ENCODE measurements at regions not wholly inside any gene's neighbourhood (a gene's known extent, or its start where the extent isn't known, plus 50 kb on each side); places are given as distances from the start of the nearest gene placed in this dataset.

DNA sequence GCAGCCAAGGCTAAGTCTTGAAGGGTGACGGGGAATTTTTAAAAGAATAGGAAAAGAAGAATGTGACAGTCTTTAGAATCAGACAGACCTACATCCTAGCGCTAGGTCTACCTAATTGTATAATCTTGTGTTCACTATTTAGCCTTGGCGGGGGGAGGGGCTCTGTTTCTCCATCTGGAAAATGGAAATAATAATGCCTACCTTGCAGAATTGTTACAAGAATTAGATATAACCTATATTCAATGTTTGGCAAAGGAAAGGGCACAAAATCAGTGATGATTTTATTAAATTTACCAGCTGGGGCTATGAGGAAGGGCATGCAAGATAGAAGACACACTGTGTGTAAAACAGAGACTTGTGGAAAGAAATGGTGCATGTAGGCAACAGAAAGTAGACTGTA lies 154.8 kb downstream of the ZBTB18 start:
- H3K4me1 ChIP-seq (ENCODE audit: control insufficient read depth in 1 of 2, insufficient read depth in 2 of 2, low read length in 2 of 2) = no peaks in the 10 kb centered on the region
- no peaks in the 10 kb centered on the region for H3K36me3 ChIP-seq (ENCODE audit: control insufficient read depth in 1 of 2, insufficient read depth in 2 of 2, low read length in 2 of 2)
- no peak overlapping the region for H3K27ac ChIP-seq (ENCODE audit: low read depth, low read length)
- H3K27me3 ChIP-seq (ENCODE audit: control insufficient read depth in 1 of 2, insufficient read depth in 2 of 2, low read length in 2 of 2) = no peaks in the 10 kb centered on the region
- H3K4me3 ChIP-seq (ENCODE audit: low read depth in 1 of 2, low read length in 2 of 2) = no peak overlapping the region
- H3K9ac ChIP-seq (ENCODE audit: low read depth in 1 of 2, low read length in 2 of 2) = no peak overlapping the region
- H3K9me3 ChIP-seq (ENCODE audit: control insufficient read depth in 1 of 2, low read length in 2 of 2) = no peaks in the 10 kb centered on the region

DNA sequence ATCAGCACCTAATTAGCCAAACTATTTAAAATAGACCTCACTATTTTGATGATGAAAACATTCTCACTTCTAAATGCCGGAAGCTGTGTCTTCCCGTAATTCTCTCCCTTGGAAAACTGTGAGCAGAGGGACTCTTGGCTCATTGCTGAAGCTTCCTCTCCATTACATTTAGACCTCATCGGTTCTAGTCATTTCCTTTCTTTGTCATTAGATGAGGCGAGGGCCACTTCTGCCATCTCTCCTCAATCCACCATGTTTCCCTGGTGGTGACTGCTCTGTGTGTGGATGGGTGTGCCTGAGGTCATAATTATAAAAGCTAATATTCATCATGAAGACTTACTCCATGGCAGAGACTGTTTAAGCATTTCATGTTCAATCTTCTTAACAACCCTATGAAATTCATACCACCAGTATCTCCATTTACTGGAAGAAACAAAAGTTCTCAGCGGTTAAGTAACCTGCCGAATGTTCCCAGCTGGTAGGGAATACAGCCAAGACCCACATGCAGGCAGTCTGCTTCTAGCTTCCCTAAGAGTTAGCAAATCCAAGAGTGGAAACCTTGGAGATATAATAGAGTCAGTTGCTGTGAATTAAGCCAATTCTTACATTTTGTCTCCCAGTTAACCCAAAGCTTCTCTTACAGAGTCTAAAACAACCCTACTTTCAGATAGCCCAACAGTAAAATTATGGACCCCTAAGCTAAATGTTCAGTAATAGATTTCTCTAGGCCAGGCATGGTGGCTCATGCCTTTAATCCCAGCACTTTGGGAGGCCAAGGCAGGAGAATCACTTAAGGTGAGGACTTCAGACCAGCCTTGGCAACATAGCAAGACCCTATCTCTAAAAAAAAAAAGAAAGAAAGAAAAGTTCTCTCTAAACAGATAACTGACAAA lies 156.2 kb downstream of the ZBTB18 start:
- Histone ChIP-seq H3K9ac (ENCODE audit: low read depth in 1 of 2, low read length in 2 of 2) (no peak overlapping the region), H3K27ac (ENCODE audit: low read depth, low read length) (no peak overlapping the region), H3K4me3 (ENCODE audit: low read depth in 1 of 2, low read length in 2 of 2) (no peak overlapping the region), H3K4me1 (ENCODE audit: control insufficient read depth in 1 of 2, insufficient read depth in 2 of 2, low read length in 2 of 2) (no peaks in the 10 kb centered on the region), H3K36me3 (ENCODE audit: control insufficient read depth in 1 of 2, insufficient read depth in 2 of 2, low read length in 2 of 2) (no peaks in the 10 kb centered on the region), H3K27me3 (ENCODE audit: control insufficient read depth in 1 of 2, insufficient read depth in 2 of 2, low read length in 2 of 2) (no peaks in the 10 kb centered on the region), H3K9me3 (ENCODE audit: control insufficient read depth in 1 of 2, low read length in 2 of 2) (no peaks in the 10 kb centered on the region)

DNA sequence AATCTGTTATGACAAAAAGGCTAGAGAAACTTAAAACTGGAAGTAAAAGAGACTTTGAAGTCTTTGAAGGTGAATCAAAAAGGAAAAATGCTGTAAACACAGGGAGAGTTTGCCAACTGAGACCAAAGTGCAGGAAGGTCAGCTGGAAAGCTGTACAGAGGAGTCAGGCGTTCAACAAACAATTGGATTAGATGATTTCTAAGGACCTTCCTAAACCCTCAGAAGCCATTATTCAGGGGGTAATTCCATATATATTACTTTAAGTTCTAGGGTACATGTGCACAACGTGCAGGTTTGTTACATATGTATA lies 156.8 kb downstream of the ZBTB18 start:
- H3K36me3 ChIP-seq (ENCODE audit: control insufficient read depth in 1 of 2, insufficient read depth in 2 of 2, low read length in 2 of 2) = no peaks in the 10 kb centered on the region
- H3K4me3 ChIP-seq (ENCODE audit: low read depth in 1 of 2, low read length in 2 of 2) = no peak overlapping the region
- no peaks in the 10 kb centered on the region for H3K27me3 ChIP-seq (ENCODE audit: control insufficient read depth in 1 of 2, insufficient read depth in 2 of 2, low read length in 2 of 2)
- no peaks in the 10 kb centered on the region for H3K4me1 ChIP-seq (ENCODE audit: control insufficient read depth in 1 of 2, insufficient read depth in 2 of 2, low read length in 2 of 2)
- H3K27ac ChIP-seq (ENCODE audit: low read depth, low read length) = no peak overlapping the region
- H3K9me3 ChIP-seq (ENCODE audit: control insufficient read depth in 1 of 2, low read length in 2 of 2) = no peaks in the 10 kb centered on the region
- H3K9ac ChIP-seq (ENCODE audit: low read depth in 1 of 2, low read length in 2 of 2) = no peak overlapping the region

DNA sequence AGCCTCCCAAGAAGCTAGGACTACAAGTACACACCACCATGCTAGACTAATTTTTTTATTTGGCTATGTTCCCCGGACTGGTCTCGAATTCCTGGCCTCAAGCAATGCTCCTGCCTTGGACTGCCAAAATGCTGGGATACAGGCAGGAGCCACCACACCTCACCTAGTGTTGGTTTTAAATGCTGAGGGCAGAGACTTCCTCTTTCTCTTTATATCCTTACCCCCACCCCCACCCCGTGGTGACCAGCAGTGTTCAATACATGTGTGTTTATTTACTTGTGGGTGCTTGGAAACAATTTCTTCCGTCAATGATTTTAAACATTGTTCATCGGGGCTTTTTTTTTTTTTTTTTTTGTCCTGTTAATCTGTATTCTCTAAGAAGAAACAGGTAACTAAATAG lies 158.9 kb downstream of the ZBTB18 start:
- H3K36me3 ChIP-seq (ENCODE audit: control insufficient read depth in 1 of 2, insufficient read depth in 2 of 2, low read length in 2 of 2) = no peaks in the 10 kb centered on the region
- H3K9ac ChIP-seq (ENCODE audit: low read depth in 1 of 2, low read length in 2 of 2) = no peak overlapping the region
- H3K4me3 ChIP-seq (ENCODE audit: low read depth in 1 of 2, low read length in 2 of 2) = no peak overlapping the region
- H3K9me3 ChIP-seq (ENCODE audit: control insufficient read depth in 1 of 2, low read length in 2 of 2) = no peaks in the 10 kb centered on the region
- no peak overlapping the region for H3K27ac ChIP-seq (ENCODE audit: low read depth, low read length)
- H3K4me1 ChIP-seq (ENCODE audit: control insufficient read depth in 1 of 2, insufficient read depth in 2 of 2, low read length in 2 of 2) = no peaks in the 10 kb centered on the region
- no peaks in the 10 kb centered on the region for H3K27me3 ChIP-seq (ENCODE audit: control insufficient read depth in 1 of 2, insufficient read depth in 2 of 2, low read length in 2 of 2)

DNA sequence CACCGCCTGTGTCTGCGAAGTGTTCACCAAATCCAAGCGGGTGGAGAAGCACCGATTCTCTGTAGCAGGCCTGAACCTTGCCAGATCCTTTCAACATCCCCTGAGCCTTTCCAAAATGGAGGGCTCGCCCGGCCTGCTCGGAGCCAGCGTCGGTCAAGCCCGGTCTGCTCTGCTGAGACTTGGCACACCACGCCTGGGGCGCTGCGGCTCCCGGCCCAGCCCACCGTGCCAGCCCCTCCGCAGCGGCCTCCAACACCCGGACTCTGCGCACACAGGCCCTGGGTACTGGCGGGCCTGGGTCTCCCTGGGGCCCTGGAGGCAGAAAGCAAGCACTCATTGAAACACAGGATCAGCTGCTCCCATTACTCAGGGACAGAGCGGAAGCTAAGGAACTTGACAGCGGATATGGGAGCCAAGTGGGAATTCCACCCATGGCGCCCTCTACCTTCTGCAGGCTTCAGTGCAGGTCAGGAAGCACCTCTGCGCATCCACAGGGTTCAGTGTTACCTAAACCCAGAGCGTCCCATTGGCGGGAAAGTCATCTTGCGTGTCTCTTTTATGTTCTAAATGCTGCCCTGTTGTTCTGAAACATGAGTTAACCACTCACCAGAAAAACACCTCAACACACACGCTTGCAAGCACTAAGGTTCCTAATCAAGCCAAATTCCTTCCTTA lies 159.9 kb downstream of the ZBTB18 start:
- Histone ChIP-seq H3K27me3 (ENCODE audit: control insufficient read depth in 1 of 2, insufficient read depth in 2 of 2, low read length in 2 of 2) (no peaks in the 10 kb centered on the region), H3K9me3 (ENCODE audit: control insufficient read depth in 1 of 2, low read length in 2 of 2) (no peaks in the 10 kb centered on the region), H3K4me3 (ENCODE audit: low read depth in 1 of 2, low read length in 2 of 2) (no peak overlapping the region), H3K9ac (ENCODE audit: low read depth in 1 of 2, low read length in 2 of 2) (no peak overlapping the region), H3K27ac (ENCODE audit: low read depth, low read length) (no peak overlapping the region), H3K4me1 (ENCODE audit: control insufficient read depth in 1 of 2, insufficient read depth in 2 of 2, low read length in 2 of 2) (no peaks in the 10 kb centered on the region), H3K36me3 (ENCODE audit: control insufficient read depth in 1 of 2, insufficient read depth in 2 of 2, low read length in 2 of 2) (no peaks in the 10 kb centered on the region)

DNA sequence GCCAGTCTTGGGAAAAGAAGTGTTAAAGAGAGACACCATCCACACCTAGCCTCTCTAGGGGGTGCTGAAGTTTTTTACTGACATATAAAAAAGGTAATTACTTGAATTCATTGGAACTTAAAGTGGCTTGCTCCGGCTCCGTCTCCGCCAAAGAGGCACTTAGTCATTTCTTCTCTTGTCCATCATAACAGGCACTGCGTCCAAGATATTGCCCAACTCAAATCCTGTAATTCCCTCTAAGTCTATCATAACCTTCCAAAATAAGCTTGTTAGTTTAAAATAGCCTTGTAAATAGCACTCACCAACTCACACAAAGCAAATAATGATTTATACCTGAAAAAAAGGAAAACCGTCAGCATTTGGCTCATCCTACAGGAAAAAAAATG lies 160.5 kb downstream of the ZBTB18 start:
- no peaks in the 10 kb centered on the region for H3K27me3 ChIP-seq (ENCODE audit: control insufficient read depth in 1 of 2, insufficient read depth in 2 of 2, low read length in 2 of 2)
- no peak overlapping the region for H3K4me3 ChIP-seq (ENCODE audit: low read depth in 1 of 2, low read length in 2 of 2)
- no peaks in the 10 kb centered on the region for H3K4me1 ChIP-seq (ENCODE audit: control insufficient read depth in 1 of 2, insufficient read depth in 2 of 2, low read length in 2 of 2)
- no peaks in the 10 kb centered on the region for H3K36me3 ChIP-seq (ENCODE audit: control insufficient read depth in 1 of 2, insufficient read depth in 2 of 2, low read length in 2 of 2)
- H3K27ac ChIP-seq (ENCODE audit: low read depth, low read length) = no peak overlapping the region
- H3K9ac ChIP-seq (ENCODE audit: low read depth in 1 of 2, low read length in 2 of 2) = no peak overlapping the region
- no peaks in the 10 kb centered on the region for H3K9me3 ChIP-seq (ENCODE audit: control insufficient read depth in 1 of 2, low read length in 2 of 2)

DNA sequence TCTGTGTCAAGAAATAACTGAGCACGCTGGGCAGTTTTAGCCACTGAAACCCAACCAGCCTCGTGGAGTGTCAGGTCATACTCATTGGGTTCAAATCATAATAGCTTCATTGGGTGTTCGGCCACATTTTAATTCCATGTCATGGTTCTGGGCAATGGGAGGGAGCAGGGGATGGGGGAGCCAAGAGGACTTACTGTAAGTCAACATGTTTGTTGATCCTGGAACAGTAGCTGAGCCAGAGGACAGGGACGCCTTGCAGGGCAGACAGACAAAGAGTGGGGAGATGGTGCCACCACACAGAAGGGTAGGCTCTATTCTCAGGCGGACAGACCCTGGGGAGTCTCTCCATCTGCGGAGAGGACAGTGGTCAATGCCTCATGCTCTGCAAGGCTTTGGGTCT lies 161.1 kb downstream of the ZBTB18 start:
- Histone ChIP-seq H3K27ac (ENCODE audit: low read depth, low read length) (no peak overlapping the region), H3K36me3 (ENCODE audit: control insufficient read depth in 1 of 2, insufficient read depth in 2 of 2, low read length in 2 of 2) (no peaks in the 10 kb centered on the region), H3K9me3 (ENCODE audit: control insufficient read depth in 1 of 2, low read length in 2 of 2) (no peaks in the 10 kb centered on the region), H3K27me3 (ENCODE audit: control insufficient read depth in 1 of 2, insufficient read depth in 2 of 2, low read length in 2 of 2) (no peaks in the 10 kb centered on the region), H3K9ac (ENCODE audit: low read depth in 1 of 2, low read length in 2 of 2) (no peak overlapping the region), H3K4me3 (ENCODE audit: low read depth in 1 of 2, low read length in 2 of 2) (no peak overlapping the region), H3K4me1 (ENCODE audit: control insufficient read depth in 1 of 2, insufficient read depth in 2 of 2, low read length in 2 of 2) (no peaks in the 10 kb centered on the region)

DNA sequence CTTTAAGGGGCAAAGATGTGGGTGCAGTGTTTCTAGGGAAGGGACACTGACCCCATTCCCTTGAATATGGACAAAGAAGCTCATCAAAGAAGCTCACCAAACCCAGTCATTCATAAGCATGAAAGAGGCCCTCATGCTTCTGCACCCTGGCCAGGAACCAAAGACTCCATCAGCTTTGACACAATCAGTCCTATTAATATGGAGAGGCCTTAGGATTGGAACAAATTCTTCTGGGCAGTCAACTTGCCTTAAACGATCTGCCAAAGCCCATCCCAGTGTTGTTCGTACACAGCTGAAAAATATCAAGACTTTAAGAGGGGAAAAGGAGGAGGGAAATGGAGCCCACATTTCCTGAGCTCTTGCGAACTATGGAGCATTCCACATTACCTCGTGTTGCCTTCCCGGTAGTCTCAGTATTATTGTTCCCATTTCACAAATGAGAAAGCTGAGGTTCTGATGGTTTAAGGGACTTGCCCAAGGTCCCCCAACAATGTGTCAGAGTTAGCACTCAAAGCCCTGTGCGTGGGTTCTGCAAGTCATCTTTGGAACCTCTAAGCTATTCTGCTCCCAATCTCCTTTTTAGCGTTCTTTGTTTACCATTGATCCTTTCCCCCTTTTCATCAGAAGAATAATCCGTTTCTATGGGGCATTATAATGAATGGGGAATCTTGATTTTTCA lies 161.9 kb downstream of the ZBTB18 start:
- no peak overlapping the region for H3K4me3 ChIP-seq (ENCODE audit: low read depth in 1 of 2, low read length in 2 of 2)
- no peaks in the 10 kb centered on the region for H3K27me3 ChIP-seq (ENCODE audit: control insufficient read depth in 1 of 2, insufficient read depth in 2 of 2, low read length in 2 of 2)
- H3K9me3 ChIP-seq (ENCODE audit: control insufficient read depth in 1 of 2, low read length in 2 of 2) = no peaks in the 10 kb centered on the region
- no peaks in the 10 kb centered on the region for H3K4me1 ChIP-seq (ENCODE audit: control insufficient read depth in 1 of 2, insufficient read depth in 2 of 2, low read length in 2 of 2)
- no peak overlapping the region for H3K27ac ChIP-seq (ENCODE audit: low read depth, low read length)
- H3K36me3 ChIP-seq (ENCODE audit: control insufficient read depth in 1 of 2, insufficient read depth in 2 of 2, low read length in 2 of 2) = no peaks in the 10 kb centered on the region
- H3K9ac ChIP-seq (ENCODE audit: low read depth in 1 of 2, low read length in 2 of 2) = no peak overlapping the region

DNA sequence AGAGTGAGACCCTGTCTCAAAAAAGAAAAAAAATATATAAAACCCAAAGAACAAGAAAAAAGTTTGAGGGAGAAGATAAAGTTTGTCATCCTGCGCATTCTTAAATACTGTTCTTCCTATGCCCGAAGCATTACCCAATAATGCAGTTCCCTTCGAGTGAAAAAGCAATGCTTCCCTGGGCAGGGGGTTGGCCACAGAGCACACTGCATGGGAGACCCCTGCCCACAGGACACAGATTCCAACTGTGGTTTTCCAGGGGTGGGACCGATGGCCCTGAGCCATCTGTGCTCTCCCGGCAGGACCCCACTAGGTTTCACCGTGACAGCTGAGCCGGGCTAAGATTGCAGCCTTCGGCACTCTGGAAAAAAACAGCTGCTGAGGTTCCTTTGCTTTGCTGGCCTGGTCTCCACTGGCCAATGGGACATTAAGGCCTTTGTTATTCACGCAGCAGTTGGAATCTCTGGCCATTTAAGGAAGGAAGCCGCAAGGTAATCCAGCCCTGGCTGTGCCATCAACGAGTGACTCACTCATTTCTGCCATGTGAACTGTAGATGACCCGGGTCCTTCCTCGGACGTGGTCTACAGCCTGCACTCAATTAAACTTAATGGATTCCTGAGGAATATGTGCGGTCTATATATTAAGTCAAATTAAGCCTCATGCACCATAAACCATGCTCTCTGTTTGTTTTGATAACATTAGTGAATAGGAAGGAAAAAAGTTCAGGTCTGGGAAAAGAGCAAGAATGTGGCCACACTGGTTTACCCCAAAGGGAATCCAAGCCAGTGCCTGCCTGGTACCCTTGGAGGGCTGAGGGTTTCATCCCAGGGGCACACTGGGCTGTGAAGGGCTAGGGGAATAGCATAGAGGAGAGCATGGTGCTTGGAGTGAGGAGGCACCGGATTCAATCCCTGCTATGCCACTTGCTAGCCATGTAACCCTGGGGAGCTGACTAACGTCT lies 163.2 kb downstream of the ZBTB18 start:
- Histone ChIP-seq H3K4me3 (ENCODE audit: low read depth in 1 of 2, low read length in 2 of 2) (no peak overlapping the region), H3K36me3 (ENCODE audit: control insufficient read depth in 1 of 2, insufficient read depth in 2 of 2, low read length in 2 of 2) (no peaks in the 10 kb centered on the region), H3K4me1 (ENCODE audit: control insufficient read depth in 1 of 2, insufficient read depth in 2 of 2, low read length in 2 of 2) (no peaks in the 10 kb centered on the region), H3K27ac (ENCODE audit: low read depth, low read length) (peak overlapping the region; percentile 17), H3K9me3 (ENCODE audit: control insufficient read depth in 1 of 2, low read length in 2 of 2) (no peaks in the 10 kb centered on the region), H3K27me3 (ENCODE audit: control insufficient read depth in 1 of 2, insufficient read depth in 2 of 2, low read length in 2 of 2) (no peaks in the 10 kb centered on the region), H3K9ac (ENCODE audit: low read depth in 1 of 2, low read length in 2 of 2) (no peak overlapping the region)
